H1 (cell line): ENCODE measurements at regions not wholly inside any gene's neighbourhood (a gene's known extent, or its start where the extent isn't known, plus 50 kb on each side); places are given as distances from the start of the nearest gene placed in this dataset.

ENCODE experiments used
- CTCF ChIA-PET: fragments of 300-600 bp; sonication (Branson Sonifier 250); formaldehyde crosslinking; loops from one replicate; lab custom pipeline; 2021; ENCODE audit not compliant: partially characterized antibody; lab: Charles Lee
- POLR2A ChIA-PET: fragments of 300-600 bp; sonication (Branson Sonifier 250); formaldehyde crosslinking; loops from one replicate; lab custom pipeline; 2021; ENCODE audit warnings: inconsistent platforms; ENCODE audit not compliant: partially characterized antibody; lab: Charles Lee
- DNase-seq, 2 experiments: peaks; one replicate each; pipeline versions ENCODE4 v3.0.0 to v3.0.0-alpha.2; 2010 to 2022; ENCODE audit warnings: low spot score in 2 of 2, low read depth in 1 of 2, mixed read lengths in 1 of 2
- FAIRE-seq: peaks from 2 replicates; lab custom pipeline; 2011; peaks lifted over from hg19 to GRCh38; lab: Jason Lieb, UNC
- H2AFZ ChIP-seq: 2 replicates; pipeline ENCODE4 v1.8.1; 2012; ENCODE audit warnings: low read length, inconsistent platforms
- H2AK5ac ChIP-seq: 2 replicates; pipeline ENCODE4 v1.6.1; 2013; ENCODE audit warnings: low read depth, low read length
- H2BK120ac ChIP-seq: replicated peaks from 2 replicates; pipeline ENCODE3; 2013; ENCODE audit warnings: low read depth, low read length, inconsistent platforms
- H2BK12ac ChIP-seq: 2 replicates; pipeline ENCODE4 v1.6.1; 2013; ENCODE audit warnings: low read depth, low read length
- H2BK15ac ChIP-seq: 2 replicates; pipeline ENCODE4 v1.6.1; 2013; ENCODE audit warnings: low read length
- H2BK20ac ChIP-seq: 2 replicates; pipeline ENCODE4 v1.6.1; 2013; ENCODE audit warnings: low read length
- H2BK5ac ChIP-seq: 2 replicates; pipeline ENCODE4 v1.6.1; 2013; ENCODE audit warnings: low read depth, low read length
- H3K14ac ChIP-seq: 2 replicates; pipeline ENCODE4 v1.6.1; 2013; ENCODE audit warnings: inconsistent platforms; ENCODE audit not compliant: insufficient read length
- H3K18ac ChIP-seq: 2 replicates; pipeline ENCODE4 v1.6.1; 2013; ENCODE audit warnings: low read length; ENCODE audit errors: extremely low read depth
- H3K23ac ChIP-seq: 2 replicates; pipeline ENCODE4 v1.6.1; 2013; ENCODE audit warnings: inconsistent platforms; ENCODE audit not compliant: insufficient read length
- H3K23me2 ChIP-seq: 2 replicates; pipeline ENCODE4 v1.6.1; 2013; ENCODE audit warnings: low read depth, low read length
- H3K27ac ChIP-seq: 2 replicates; pipeline ENCODE4 v1.6.1; 2011; ENCODE audit warnings: low read depth, low read length, inconsistent platforms
- H3K27me3 ChIP-seq, 4 experiments: replicated peaks in 1 of 4; 1 replicate in 1 of 4; 2 replicates in 3 of 4; pipeline versions ENCODE4 v1.6.1 to v1.8.1; 2011 to 2013; ENCODE audit warnings: low read length in 3 of 4, mild to moderate bottlenecking in 3 of 4, inconsistent platforms in 2 of 4, mixed read lengths in 2 of 4, moderate library complexity in 1 of 4; ENCODE audit not compliant: control insufficient read depth in 3 of 4, insufficient read depth in 3 of 4; ENCODE audit errors: extremely low read depth in 1 of 4
- H3K36me3 ChIP-seq, 4 experiments: 2 replicates each; pipeline versions ENCODE4 v1.6.1 to v1.8.1; 2011 to 2013; ENCODE audit warnings: mild to moderate bottlenecking in 4 of 4, low read length in 3 of 4, moderate library complexity in 2 of 4, control low read depth in 1 of 4, inconsistent platforms in 1 of 4; ENCODE audit not compliant: insufficient read depth in 4 of 4, control insufficient read depth in 2 of 4
- H3K4ac ChIP-seq: replicated peaks from 2 replicates; pipeline ENCODE3; 2013; ENCODE audit warnings: low read length, low read depth, mixed read lengths, inconsistent platforms; ENCODE audit not compliant: insufficient read length
- H3K4me1 ChIP-seq, 4 experiments: replicated peaks in 1 of 4; 1 replicate in 1 of 4; 2 replicates in 3 of 4; pipeline versions ENCODE4 v1.6.1 to v1.8.1; 2011 to 2013; ENCODE audit warnings: low read length in 3 of 4, inconsistent platforms in 2 of 4, mixed read lengths in 1 of 4; ENCODE audit not compliant: insufficient read depth in 4 of 4, control insufficient read depth in 3 of 4
- H3K4me2 ChIP-seq, 2 experiments: 2 replicates each; pipeline versions ENCODE4 v1.6.1 to v1.8.1; 2011 to 2013; ENCODE audit warnings: low read depth in 2 of 2, low read length in 2 of 2, control low read depth in 1 of 2, inconsistent platforms in 1 of 2, mild to moderate bottlenecking in 1 of 2; ENCODE audit not compliant: insufficient read depth in 1 of 2
- H3K4me3 ChIP-seq, 4 experiments: fragments of 200-600, 300-600 bp in 1 of 4; sonication (generic), shearing (Covaris generic), sonication (Bioruptor Twin) in 1 of 4; 2 replicates each; pipeline versions ENCODE4 v1.5.1 to v1.8.1; 2011 to 2016; ENCODE audit warnings: low read length in 4 of 4, low read depth in 3 of 4, control low read depth in 2 of 4, inconsistent platforms in 2 of 4, mild to moderate bottlenecking in 2 of 4, mixed read lengths in 1 of 4, moderate library complexity in 1 of 4; ENCODE audit not compliant: insufficient read depth in 2 of 4; ENCODE audit errors: extremely low read depth in 1 of 4
- H3K56ac ChIP-seq: replicated peaks from 2 replicates; pipeline ENCODE3; 2013; ENCODE audit warnings: low read depth, mild to moderate bottlenecking, mixed read lengths, low read length, inconsistent platforms; ENCODE audit not compliant: insufficient read length
- H3K79me1 ChIP-seq: 2 replicates; pipeline ENCODE4 v1.6.1; 2013; ENCODE audit warnings: low read depth, low read length, control low read depth
- H3K79me2 ChIP-seq, 2 experiments: 2 replicates each; pipeline versions ENCODE4 v1.6.1 to v1.8.1; 2012 to 2013; ENCODE audit warnings: low read length in 2 of 2, mild to moderate bottlenecking in 2 of 2, inconsistent platforms in 1 of 2; ENCODE audit not compliant: insufficient read depth in 2 of 2, control insufficient read depth in 1 of 2
- H3K9ac ChIP-seq, 4 experiments: replicated peaks in 1 of 4; 1 replicate in 1 of 4; 2 replicates in 3 of 4; pipeline versions ENCODE4 v1.6.1 to v1.8.1; 2011 to 2013; ENCODE audit warnings: low read depth in 3 of 4, low read length in 3 of 4, control low read depth in 2 of 4, mild to moderate bottlenecking in 2 of 4, moderate library complexity in 2 of 4, inconsistent platforms in 1 of 4; ENCODE audit errors: extremely low read depth in 1 of 4
- H3K9me3 ChIP-seq, 2 experiments: 2 replicates each; pipeline versions ENCODE4 v1.6.1 to v1.8.1; 2012 to 2013; ENCODE audit warnings: mild to moderate bottlenecking in 2 of 2, moderate library complexity in 2 of 2, control low read depth in 1 of 2, inconsistent platforms in 1 of 2, low read depth in 1 of 2, low read length in 1 of 2, mixed read lengths in 1 of 2; ENCODE audit not compliant: insufficient read depth in 2 of 2
- H4K20me1 ChIP-seq, 2 experiments: replicated peaks in 1 of 2; 2 replicates each; pipeline versions ENCODE3 to v1.8.1; 2011 to 2013; ENCODE audit warnings: inconsistent platforms in 2 of 2, low read length in 2 of 2, mild to moderate bottlenecking in 1 of 2; ENCODE audit not compliant: insufficient read depth in 2 of 2, control insufficient read depth in 1 of 2
- H4K5ac ChIP-seq: 2 replicates; pipeline ENCODE4 v1.6.1; 2013; ENCODE audit warnings: low read length, low read depth, mixed read lengths, inconsistent platforms; ENCODE audit not compliant: insufficient read length
- H4K8ac ChIP-seq: 2 replicates; pipeline ENCODE4 v1.8.0; 2013; ENCODE audit warnings: mild to moderate bottlenecking, moderate library complexity, low read length, inconsistent platforms; ENCODE audit not compliant: insufficient read depth; ENCODE audit errors: extremely low read depth
- H4K91ac ChIP-seq: replicated peaks from 2 replicates; pipeline ENCODE3; 2013; ENCODE audit warnings: low read length, mixed read lengths, inconsistent platforms; ENCODE audit not compliant: insufficient read length
- BRCA1 ChIP-seq: IDR thresholded peaks from 2 replicates; pipeline ENCODE4 v1.6.1; 2012; ENCODE audit warnings: low read depth, low read length, improper control_type of control experiment
- E2F6 ChIP-seq: IDR thresholded peaks from 2 replicates; pipeline ENCODE4 v1.6.1; 2012; ENCODE audit warnings: inconsistent platforms
- EGR1 ChIP-seq: IDR thresholded peaks from 2 replicates; pipeline ENCODE4 v1.6.1; 2011; ENCODE audit warnings: low read depth, low read length, borderline replicate concordance
- JUN ChIP-seq: IDR thresholded peaks from 2 replicates; pipeline ENCODE4 v1.6.1; 2011; ENCODE audit warnings: low read depth, mild to moderate bottlenecking, improper control_type of control experiment, low read length
- MAX ChIP-seq: IDR thresholded peaks from 2 replicates; pipeline ENCODE4 v1.6.1; 2012; ENCODE audit warnings: inconsistent platforms
- NRF1 ChIP-seq: IDR thresholded peaks from 2 replicates; pipeline ENCODE4 v1.6.1; 2011; ENCODE audit warnings: mild to moderate bottlenecking, low read depth, low read length, improper control_type of control experiment
- PHF8 ChIP-seq: fragments of 200-600 bp; sonication (generic); conservative IDR thresholded peaks from 2 replicates; pipeline ENCODE4 v1.7.1; 2012; ENCODE audit warnings: low read depth, mild to moderate bottlenecking, inconsistent platforms, low read length, moderate library complexity
- POLR2A ChIP-seq, 2 experiments: IDR thresholded peaks; 1 replicate in 1 of 2; 2 replicates in 1 of 2; pipeline ENCODE4 v1.6.1; 2011; ENCODE audit warnings: low read depth in 2 of 2, low read length in 2 of 2, mild to moderate bottlenecking in 2 of 2; ENCODE audit errors: control extremely low read depth in 1 of 2
- POLR2AphosphoS5 ChIP-seq: IDR thresholded peaks from 2 replicates; pipeline ENCODE4 v1.6.1; 2011; ENCODE audit warnings: low read depth, low read length
- RFX5 ChIP-seq: IDR thresholded peaks from 2 replicates; pipeline ENCODE4 v1.6.1; 2011; ENCODE audit warnings: low read depth, low read length, improper control_type of control experiment, borderline replicate concordance
- SAP30 ChIP-seq: fragments of 300-600 bp; sonication (generic); IDR thresholded peaks from 2 replicates; pipeline ENCODE4 v1.7.1; 2012; ENCODE audit warnings: low read length, moderate library complexity, mild to moderate bottlenecking, inconsistent platforms; ENCODE audit not compliant: insufficient read depth, insufficient replicate concordance
- SRF ChIP-seq: IDR thresholded peaks from 2 replicates; pipeline ENCODE4 v1.6.1; 2011; ENCODE audit warnings: mild to moderate bottlenecking, low read depth, low read length, moderate library complexity
- TAF1 ChIP-seq: IDR thresholded peaks from 2 replicates; pipeline ENCODE4 v1.6.1; 2011; ENCODE audit warnings: mild to moderate bottlenecking, low read depth, low read length
- WGBS, 2 experiments: shearing (Covaris generic) in 1 of 2; methylation state at CpG; one replicate each; pipeline versions ENCODE4 v1.1.6 to v1.1.7; 2013 to 2015; ENCODE audit warnings: low lambda C conversion rate in 2 of 2, mixed read lengths in 2 of 2, inconsistent platforms in 1 of 2, low coverage in 1 of 2, missing lambda C conversion rate in 1 of 2; ENCODE audit not compliant: insufficient replicate concordance in 2 of 2, insufficient coverage in 1 of 2, insufficient read length in 1 of 2; ENCODE audit errors: extremely low coverage in 1 of 2, missing lambda C conversion rate in 1 of 2; 5-methylcytosine and 5-hydroxymethylcytosine counted together

- Histone ChIP-seq H2BK12ac (no peak overlapping the region), H3K4me1 (peaks cover 0 to 10% (median 4%) of the 10 kb centered on the region in 4 experiments; a peak in 6 of 7 replicates), H3K56ac (no peak overlapping the region), H2BK15ac (no peak overlapping the region), H3K9ac (no peak overlapping the region), H2BK5ac (no peak overlapping the region), H4K5ac (no peak overlapping the region), H3K79me1 (no peaks in the 10 kb centered on the region), H3K14ac (no peak overlapping the region), H3K4me3 (no peak overlapping the region), H3K23ac (no peak overlapping the region), H3K27me3 (no peaks in the 10 kb centered on the region; a peak in 1 of 7 replicates), H4K20me1 (peaks cover 0 to 4% of the 10 kb centered on the region in 2 experiments), H2BK20ac (no peak overlapping the region), H2AFZ (no peak overlapping the region), H2BK120ac (no peak overlapping the region)
- no peak for FAIRE-seq
- CTCF ChIA-PET = interaction anchor here (0.6 to 0.8 kb wide), 2 partner anchors 10 to 13 kb away, joined by 3 read pairs; no protein-coding TSS in a partner anchor
- TF ChIP-seq SRF = no peak
- TF ChIP-seq JUN = no peak
- TF ChIP-seq NRF1 = no peak
- no peak for TF ChIP-seq POLR2A (IDR thresholded peaks at IDR 0.05; ENCODE audit: control extremely low read depth in 1 of 2, low read depth in 2 of 2, low read length in 2 of 2)
- TF ChIP-seq PHF8 = no peak
- TF ChIP-seq BRCA1 = no peak
- TF ChIP-seq MAX = no peak
- no peak for TF ChIP-seq EGR1
- TF ChIP-seq POLR2AphosphoS5 = no peak
- TF ChIP-seq TAF1 = no peak
- TF ChIP-seq E2F6 = no peak
- no peak for TF ChIP-seq SAP30
- no peak for TF ChIP-seq RFX5
- TF ChIP-seq, all 59 proteins: peak for 0
- Histone ChIP-seq H3K27ac (no peak overlapping the region), H3K9me3 (no peaks in the 10 kb centered on the region; a peak in 1 of 4 replicates), H3K18ac (no peak overlapping the region), H3K4me2 (no peak overlapping the region), H3K4ac (no peak overlapping the region), H4K8ac (no peak overlapping the region), H3K36me3 (no peaks in the 10 kb centered on the region), H2AK5ac (no peak overlapping the region), H4K91ac (no peak overlapping the region), H3K23me2 (peaks cover 11% of the 10 kb centered on the region; the same call in 1 of the 2 replicates), H3K79me2 (no peaks in the 10 kb centered on the region)
- no peak for DNase-seq
- POLR2A ChIA-PET = no interaction called here
- WGBS, 2 experiments = 94% methylated on average over 3 of the region's 3 CpGs; no CpG with 5 or more reads in 1 of the 2 experiments
Observed at GRCh38 chr17:79552405-79552804, 58.4 kb downstream of the RBFOX3 start.
